DMS114 treated with DMSO at 0.1 percent for 48 hours (cell line): ENCODE measurements at regions not wholly inside any gene's neighbourhood (a gene's known extent, or its start where the extent isn't known, plus 50 kb on each side); places are given as distances from the start of the nearest gene placed in this dataset.

Source experiments
- DNase-seq: peaks from one replicate; lab custom pipeline; 2025; ENCODE audit not compliant: unreplicated experiment; lab: John Stamatoyannopoulos, UW

DNA sequence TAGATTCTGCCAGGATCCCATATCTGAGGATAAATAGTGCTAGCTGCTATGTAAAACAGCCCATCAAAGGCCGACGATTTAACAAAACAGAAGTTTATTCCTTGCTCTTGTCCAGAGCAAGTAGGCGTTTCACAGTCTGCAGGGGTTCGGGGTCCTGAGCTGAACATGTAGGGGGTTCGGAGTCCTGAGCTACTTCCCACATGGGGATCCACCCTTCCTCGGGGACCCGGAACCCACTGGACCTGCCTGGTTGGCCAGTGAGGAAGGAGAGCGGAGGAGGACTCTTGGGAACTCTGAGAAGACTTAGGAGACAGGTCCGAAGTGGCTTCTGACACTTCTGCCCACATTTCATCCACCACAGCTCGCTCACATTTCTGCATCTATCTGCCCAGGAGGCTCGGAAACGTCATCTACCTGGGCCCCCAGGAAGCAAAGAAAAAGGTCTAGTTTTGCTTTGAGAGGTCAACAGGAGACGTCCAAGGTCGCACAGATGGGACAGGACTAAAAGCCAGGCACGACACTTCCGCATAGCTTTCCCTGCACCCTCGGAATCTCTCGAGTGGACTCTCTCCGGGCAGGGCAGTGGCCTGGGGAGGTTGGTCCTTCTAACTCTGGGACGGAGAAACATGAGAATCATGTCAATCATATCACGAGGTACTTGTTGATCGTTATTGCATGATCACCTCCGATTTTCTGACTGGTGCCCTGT, 86.4 kb downstream of the MICALL2 start:
- DNase-seq: no peak

DNA sequence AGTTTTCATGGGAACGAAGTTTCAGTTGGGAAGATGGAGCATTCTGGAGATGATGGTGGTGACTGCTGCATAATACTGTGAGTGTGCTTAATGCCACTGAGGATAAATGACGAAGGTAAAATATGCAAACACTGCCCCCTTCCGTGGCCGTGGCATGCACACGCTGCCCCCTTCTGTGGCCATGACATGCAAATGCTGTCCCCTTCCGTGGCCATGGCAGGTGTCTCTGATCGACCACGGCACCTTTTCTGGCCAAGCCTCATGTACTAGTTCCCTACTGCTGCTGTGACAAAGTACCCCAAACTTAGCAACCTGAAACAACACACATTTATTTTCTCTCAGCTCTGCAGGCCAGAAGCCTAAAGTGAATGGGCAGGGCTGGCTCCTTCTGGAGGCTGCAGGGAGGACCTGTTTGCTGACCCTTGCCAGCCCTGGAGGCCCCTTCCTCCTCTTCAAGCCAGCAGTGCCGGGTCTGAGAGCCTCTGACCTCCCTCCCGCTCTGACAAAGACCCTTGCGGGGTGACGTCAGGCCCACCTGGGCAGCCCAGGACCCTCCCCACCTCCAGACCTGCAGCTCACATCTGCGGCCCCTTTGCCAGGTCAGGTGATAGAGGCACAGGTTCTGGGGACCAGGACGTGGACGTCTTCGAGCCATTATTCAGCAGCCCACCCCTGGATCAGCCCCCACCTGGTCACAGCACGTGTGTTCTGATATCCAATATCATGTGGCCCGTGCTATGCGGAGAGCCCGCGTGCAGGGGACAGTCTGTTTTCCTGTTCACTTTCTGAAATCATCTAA, 82.0 kb downstream of the MICALL2 start:
- no peak for DNase-seq

- no peak for DNase-seq
These were observed 80.4 kb downstream of the MICALL2 start for GRCh38 chr7:1378610-1379601.

GRCh38 chr7:1380231-1380815, 78.9 kb downstream of the MICALL2 start:
- DNase-seq: no peak

- no peak for DNase-seq
These were observed 78.3 kb downstream of the MICALL2 start for GRCh38 chr7:1380821-1381580.

GRCh38 chr7:1382553-1383397, 76.5 kb downstream of the MICALL2 start:
- no peak for DNase-seq

- no peak for DNase-seq
These were observed 75.7 kb downstream of the MICALL2 start for GRCh38 chr7:1383398-1384112.

DNA sequence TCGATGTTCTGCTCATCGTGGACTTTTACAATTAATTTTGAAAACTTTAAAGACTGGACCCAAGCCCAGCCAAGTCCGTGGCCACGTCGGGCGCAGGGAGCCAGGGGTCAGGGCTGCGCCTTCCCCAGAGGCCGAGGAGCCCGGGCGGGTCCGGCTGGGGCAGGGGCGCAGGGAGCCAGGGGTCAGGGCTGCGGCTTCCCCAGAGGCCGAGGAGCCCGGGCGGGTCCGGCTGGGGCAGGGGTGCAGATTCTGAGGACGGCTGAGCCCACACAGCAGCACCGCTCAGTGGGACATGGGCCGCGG, 75.2 kb downstream of the MICALL2 start:
- no peak for DNase-seq
